IMR-90 (cell line): ENCODE measurements at regions not wholly inside any gene's neighbourhood (a gene's known extent, or its start where the extent isn't known, plus 50 kb on each side); places are given as distances from the start of the nearest gene placed in this dataset.

Experiments
- ATAC-seq: fragments of 200-7000 bp; cut with Tn5 transposase; 2 replicates; pipeline ENCODE4 v1.9.1; 2020; ENCODE audit warnings: low read depth, mild to moderate bottlenecking, moderate library complexity
- BruUV-seq: library from RNA; stranded (reverse); fragments of 400-500 nt; replicated peaks from 2 replicates; lab custom pipeline; 2021; lab: Mats Ljungman, UMichigan
- CTCF ChIA-PET: fragments of 300-600 bp; formaldehyde crosslinking; extraction: SDS; loops from one replicate; lab custom pipeline; 2021; ENCODE audit warnings: antibody characterized with exemption; lab: Yijun Ruan, JAX
- POLR2A ChIA-PET: fragments of 300-600 bp; sonication (Branson Sonifier 250); formaldehyde crosslinking; loops from one replicate; lab custom pipeline; 2022; ENCODE audit warnings: antibody characterized with exemption; ENCODE audit not compliant: unreplicated experiment; lab: Charles Lee
- DNase-seq: peaks from one replicate; pipeline ENCODE4 v3.0.0; 2013
- H2AFZ ChIP-seq: replicated peaks from 2 replicates; pipeline ENCODE3; 2013; ENCODE audit warnings: low read length, mild to moderate bottlenecking; ENCODE audit not compliant: poor library complexity
- H2AK5ac ChIP-seq: 2 replicates; pipeline ENCODE4 v1.6.1; 2013; ENCODE audit warnings: low read depth, low read length, inconsistent platforms
- H2AK9ac ChIP-seq: replicated peaks from 2 replicates; pipeline ENCODE3; 2013; ENCODE audit warnings: mild to moderate bottlenecking, low read depth, low read length, moderate library complexity; ENCODE audit not compliant: poor library complexity
- H2BK120ac ChIP-seq: 2 replicates; pipeline ENCODE4 v1.6.1; 2013; ENCODE audit warnings: low read depth, low read length, inconsistent platforms
- H2BK15ac ChIP-seq: 3 replicates; pipeline ENCODE4 v1.6.1; 2013; ENCODE audit warnings: low read depth, low read length, inconsistent platforms
- H2BK20ac ChIP-seq: 2 replicates; pipeline ENCODE4 v1.6.1; 2013; ENCODE audit warnings: low read depth, mild to moderate bottlenecking, inconsistent platforms, low read length, moderate library complexity
- H2BK5ac ChIP-seq: 2 replicates; pipeline ENCODE4 v1.6.1; 2013; ENCODE audit warnings: mild to moderate bottlenecking, low read depth, low read length, inconsistent platforms; ENCODE audit not compliant: poor library complexity, severe bottlenecking
- H3K14ac ChIP-seq: replicated peaks from 2 replicates; pipeline ENCODE4 v1.6.1; 2013; ENCODE audit warnings: low read depth, low read length, inconsistent platforms
- H3K18ac ChIP-seq: 2 replicates; pipeline ENCODE4 v1.6.1; 2013; ENCODE audit warnings: low read depth, low read length, control low read depth
- H3K23ac ChIP-seq: 2 replicates; pipeline ENCODE4 v1.6.1; 2013; ENCODE audit warnings: low read depth, low read length, inconsistent platforms
- H3K27ac ChIP-seq: 2 replicates; pipeline ENCODE4 v1.5.1; 2013; ENCODE audit warnings: mild to moderate bottlenecking, control low read depth, low read length; ENCODE audit not compliant: insufficient read depth
- H3K27me3 ChIP-seq: 2 replicates; pipeline ENCODE4 v1.6.1; 2013; ENCODE audit warnings: low read length; ENCODE audit not compliant: control insufficient read depth, insufficient read depth
- H3K36me3 ChIP-seq: 2 replicates; pipeline ENCODE4 v1.6.1; 2013; ENCODE audit warnings: low read length, mixed read lengths; ENCODE audit not compliant: control insufficient read depth, insufficient read depth
- H3K4ac ChIP-seq: 2 replicates; pipeline ENCODE4 v1.6.1; 2013; ENCODE audit warnings: low read depth, low read length, inconsistent platforms
- H3K4me1 ChIP-seq: 2 replicates; pipeline ENCODE4 v1.6.1; 2013; ENCODE audit warnings: low read length, mixed read lengths; ENCODE audit not compliant: control insufficient read depth, insufficient read depth
- H3K4me2 ChIP-seq: 2 replicates; pipeline ENCODE4 v1.6.1; 2013; ENCODE audit warnings: low read depth, mild to moderate bottlenecking, control low read depth, low read length, moderate library complexity
- H3K4me3 ChIP-seq: 2 replicates; pipeline ENCODE4 v1.5.1; 2013; ENCODE audit warnings: low read depth, mild to moderate bottlenecking, control low read depth, low read length, moderate library complexity; ENCODE audit not compliant: insufficient read depth
- H3K56ac ChIP-seq: 2 replicates; pipeline ENCODE4 v1.6.1; 2013; ENCODE audit warnings: low read length, inconsistent platforms; ENCODE audit not compliant: insufficient read depth; ENCODE audit errors: extremely low read depth
- H3K79me1 ChIP-seq, 2 experiments: 2 replicates each; pipeline ENCODE4 v1.6.1; 2013; ENCODE audit warnings: low read length in 2 of 2, inconsistent platforms in 1 of 2, low read depth in 1 of 2
- H3K9ac ChIP-seq: 2 replicates; pipeline ENCODE4 v1.6.1; 2013; ENCODE audit warnings: low read depth, low read length, control low read depth
- H3K9me1 ChIP-seq: 2 replicates; pipeline ENCODE4 v1.6.1; 2013; ENCODE audit warnings: low read length, inconsistent platforms; ENCODE audit not compliant: insufficient read depth
- H3K9me3 ChIP-seq: 2 replicates; pipeline ENCODE4 v1.6.1; 2013; ENCODE audit warnings: low read length; ENCODE audit not compliant: control insufficient read depth, insufficient read depth
- H4K20me1 ChIP-seq: 2 replicates; pipeline ENCODE4 v1.6.1; 2013; ENCODE audit warnings: low read length, inconsistent platforms; ENCODE audit not compliant: insufficient read depth
- H4K5ac ChIP-seq: 2 replicates; pipeline ENCODE4 v1.6.1; 2013; ENCODE audit warnings: mild to moderate bottlenecking, low read depth, low read length, control low read depth
- H4K8ac ChIP-seq, 2 experiments: 2 replicates each; pipeline ENCODE4 v1.6.1; 2013; ENCODE audit warnings: low read depth in 2 of 2, low read length in 2 of 2, control low read depth in 1 of 2, inconsistent platforms in 1 of 2
- H4K91ac ChIP-seq: 2 replicates; pipeline ENCODE4 v1.6.1; 2013; ENCODE audit warnings: low read depth, low read length, inconsistent platforms; ENCODE audit not compliant: insufficient read depth
- BHLHE40 ChIP-seq: fragments of 150-350 bp; IDR thresholded peaks from 2 replicates; pipeline ENCODE4 v1.6.1; 2016; ENCODE audit warnings: mild to moderate bottlenecking, low read depth, low read length
- CEBPB ChIP-seq: IDR thresholded peaks from 2 replicates; pipeline ENCODE4 v1.6.1; 2012; ENCODE audit warnings: low read depth, low read length, improper control_type of control experiment
- CHD1 ChIP-seq: IDR thresholded peaks from 2 replicates; pipeline ENCODE4 v1.6.1; 2012; ENCODE audit warnings: low read depth, low read length, improper control_type of control experiment
- FOS ChIP-seq: fragments of 150-350 bp; IDR thresholded peaks from 2 replicates; pipeline ENCODE4 v1.6.1; 2016; ENCODE audit warnings: low read depth, low read length
- MAFK ChIP-seq: IDR thresholded peaks from 2 replicates; pipeline ENCODE4 v1.6.1; 2012; ENCODE audit warnings: low read depth, low read length, improper control_type of control experiment
- MAZ ChIP-seq: IDR thresholded peaks from 2 replicates; pipeline ENCODE4 v1.6.1; 2012; ENCODE audit warnings: low read depth, mild to moderate bottlenecking, low read length, improper control_type of control experiment, moderate library complexity, borderline replicate concordance
- MXI1 ChIP-seq: IDR thresholded peaks from 2 replicates; pipeline ENCODE4 v1.6.1; 2012; ENCODE audit warnings: low read depth, mild to moderate bottlenecking, low read length, moderate library complexity, borderline replicate concordance
- NFE2L2 ChIP-seq: fragments of 150-350 bp; IDR thresholded peaks from 2 replicates; pipeline ENCODE4 v1.6.1; 2016; ENCODE audit warnings: low read depth, mild to moderate bottlenecking, low read length
- POLR2A ChIP-seq: IDR thresholded peaks from 2 replicates; pipeline ENCODE4 v1.6.1; 2012; ENCODE audit warnings: mild to moderate bottlenecking, low read depth, low read length
- RAD21 ChIP-seq: IDR thresholded peaks from 2 replicates; pipeline ENCODE4 v1.6.1; 2012; ENCODE audit warnings: low read length, improper control_type of control experiment
- RCOR1 ChIP-seq: IDR thresholded peaks from 2 replicates; pipeline ENCODE4 v1.6.1; 2012; ENCODE audit warnings: mild to moderate bottlenecking, low read length, improper control_type of control experiment; ENCODE audit not compliant: insufficient replicate concordance
- RFX5 ChIP-seq: IDR thresholded peaks from 2 replicates; pipeline ENCODE4 v1.8.0; 2012; ENCODE audit warnings: low read depth, mild to moderate bottlenecking, low read length, moderate library complexity
- SMC3 ChIP-seq: fragments of 150-350 bp; IDR thresholded peaks from 2 replicates; pipeline ENCODE4 v1.6.1; 2016; ENCODE audit warnings: low read depth, mild to moderate bottlenecking, antibody characterized with exemption, low read length, moderate library complexity
- WGBS, 2 experiments: methylation state at CpG; one replicate each; pipeline versions ENCODE4 v1.1.5 to v1.1.7; 2013; ENCODE audit warnings: missing lambda C conversion rate in 2 of 2; ENCODE audit not compliant: insufficient read length in 1 of 2; ENCODE audit errors: extremely low coverage in 2 of 2; 5-methylcytosine and 5-hydroxymethylcytosine counted together
- dilution Hi-C: fragments of 300-500 bp; cut with HindIII; formaldehyde crosslinking; loops from one replicate; pipeline ENCODE4 v1.14.3; 2018; ENCODE audit warnings: low sequenced_read_pairs; ENCODE audit not compliant: unreplicated experiment
- in situ Hi-C: fragments of 300-500 bp; cut with MboI; formaldehyde crosslinking; loops from 3 replicates; pipeline ENCODE4 v1.14.3; 2019; ENCODE audit warnings: low sequenced_read_pairs, inconsistent platforms, mixed read lengths
- intact Hi-C: fragments of 100-400 bp; cut with micrococcal nuclease; formaldehyde crosslinking; loops from 2 replicates; pipeline ENCODE4 v1.10.0; 2022
- TF ChIP-seq, protein P1 (sequence below): fragments of 150-350 bp; IDR thresholded peaks from 2 replicates; pipeline ENCODE4 v1.6.1; 2017; ENCODE audit warnings: mild to moderate bottlenecking, antibody characterized with exemption, low read length, low read depth
- TF ChIP-seq, protein P2 (sequence below): conservative IDR thresholded peaks from 2 replicates; pipeline ENCODE4 v1.5.1; 2012; ENCODE audit warnings: mild to moderate bottlenecking, low read depth, low read length, improper control_type of control experiment
- TF ChIP-seq, protein P3 (sequence below): fragments of 150-350 bp; IDR thresholded peaks from 2 replicates; pipeline ENCODE4 v1.6.1; 2016; ENCODE audit warnings: low read depth, mild to moderate bottlenecking, low read length, moderate library complexity, borderline replicate concordance

DNA sequence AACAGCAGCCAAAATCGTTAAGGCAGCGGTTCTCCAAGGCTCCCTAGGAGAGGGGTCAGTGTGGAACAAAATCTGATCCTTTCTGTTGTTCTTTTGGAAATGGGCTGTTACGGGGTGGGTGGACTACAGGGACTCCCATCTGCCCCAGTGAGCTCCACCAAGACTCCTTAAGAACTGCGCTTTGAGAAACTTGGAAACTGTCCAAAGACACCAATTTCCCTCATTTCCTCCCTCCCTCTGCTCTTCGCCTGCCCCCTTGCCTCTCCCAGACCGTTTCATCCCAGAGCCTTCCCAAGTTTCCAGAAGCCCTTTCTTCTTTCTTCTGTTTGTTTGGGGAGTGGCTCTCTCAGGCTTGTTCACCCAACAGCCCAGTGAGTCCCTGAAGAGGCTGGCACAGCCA is 205.4 kb downstream of the COPRS start:
- in situ Hi-C loops (no loop called here), intact Hi-C loops (no loop called here), dilution Hi-C loops (no loop called here)
- no peak overlapping the region for H3K18ac ChIP-seq
- ATAC-seq, result no peak
- no peak overlapping the region for H2BK15ac ChIP-seq
- H3K9me1 ChIP-seq, result peaks cover 3% of the 10 kb centered on the region; the same call in 1 of the 2 replicates
- CTCF ChIA-PET, result no interaction called here
- POLR2A ChIA-PET, result no interaction called here
- WGBS, 2 experiments, result 17% methylated on average over 1 of the region's 6 CpGs; no CpG with 5 or more reads in 1 of the 2 experiments
- H4K8ac ChIP-seq, result no peak overlapping the region
- H3K23ac ChIP-seq, result no peak overlapping the region
- H2BK5ac ChIP-seq, result no peak overlapping the region
- no peak overlapping the region for H3K4me3 ChIP-seq
- no peak overlapping the region for H2BK120ac ChIP-seq
- H3K4me1 ChIP-seq, result no peaks in the 10 kb centered on the region
- H3K9me3 ChIP-seq, result no peaks in the 10 kb centered on the region
- H2AK9ac ChIP-seq, result no peak overlapping the region
- no peak overlapping the region for H3K56ac ChIP-seq
- no peak overlapping the region for H3K9ac ChIP-seq
- TF ChIP-seq MAZ (no peak), SMC3 (no peak), FOS (no peak), BHLHE40 (no peak), CEBPB (no peak), RFX5 (no peak), RAD21 (no peak), MXI1 (no peak), RCOR1 (no peak), POLR2A (no peak), CHD1 (no peak), NFE2L2 (no peak), MAFK (no peak)
- TF ChIP-seq, protein P1, sequence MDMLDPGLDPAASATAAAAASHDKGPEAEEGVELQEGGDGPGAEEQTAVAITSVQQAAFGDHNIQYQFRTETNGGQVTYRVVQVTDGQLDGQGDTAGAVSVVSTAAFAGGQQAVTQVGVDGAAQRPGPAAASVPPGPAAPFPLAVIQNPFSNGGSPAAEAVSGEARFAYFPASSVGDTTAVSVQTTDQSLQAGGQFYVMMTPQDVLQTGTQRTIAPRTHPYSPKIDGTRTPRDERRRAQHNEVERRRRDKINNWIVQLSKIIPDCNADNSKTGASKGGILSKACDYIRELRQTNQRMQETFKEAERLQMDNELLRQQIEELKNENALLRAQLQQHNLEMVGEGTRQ, result no peak
- TF ChIP-seq, protein P2, sequence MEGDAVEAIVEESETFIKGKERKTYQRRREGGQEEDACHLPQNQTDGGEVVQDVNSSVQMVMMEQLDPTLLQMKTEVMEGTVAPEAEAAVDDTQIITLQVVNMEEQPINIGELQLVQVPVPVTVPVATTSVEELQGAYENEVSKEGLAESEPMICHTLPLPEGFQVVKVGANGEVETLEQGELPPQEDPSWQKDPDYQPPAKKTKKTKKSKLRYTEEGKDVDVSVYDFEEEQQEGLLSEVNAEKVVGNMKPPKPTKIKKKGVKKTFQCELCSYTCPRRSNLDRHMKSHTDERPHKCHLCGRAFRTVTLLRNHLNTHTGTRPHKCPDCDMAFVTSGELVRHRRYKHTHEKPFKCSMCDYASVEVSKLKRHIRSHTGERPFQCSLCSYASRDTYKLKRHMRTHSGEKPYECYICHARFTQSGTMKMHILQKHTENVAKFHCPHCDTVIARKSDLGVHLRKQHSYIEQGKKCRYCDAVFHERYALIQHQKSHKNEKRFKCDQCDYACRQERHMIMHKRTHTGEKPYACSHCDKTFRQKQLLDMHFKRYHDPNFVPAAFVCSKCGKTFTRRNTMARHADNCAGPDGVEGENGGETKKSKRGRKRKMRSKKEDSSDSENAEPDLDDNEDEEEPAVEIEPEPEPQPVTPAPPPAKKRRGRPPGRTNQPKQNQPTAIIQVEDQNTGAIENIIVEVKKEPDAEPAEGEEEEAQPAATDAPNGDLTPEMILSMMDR, result no peak
- TF ChIP-seq, protein P3, sequence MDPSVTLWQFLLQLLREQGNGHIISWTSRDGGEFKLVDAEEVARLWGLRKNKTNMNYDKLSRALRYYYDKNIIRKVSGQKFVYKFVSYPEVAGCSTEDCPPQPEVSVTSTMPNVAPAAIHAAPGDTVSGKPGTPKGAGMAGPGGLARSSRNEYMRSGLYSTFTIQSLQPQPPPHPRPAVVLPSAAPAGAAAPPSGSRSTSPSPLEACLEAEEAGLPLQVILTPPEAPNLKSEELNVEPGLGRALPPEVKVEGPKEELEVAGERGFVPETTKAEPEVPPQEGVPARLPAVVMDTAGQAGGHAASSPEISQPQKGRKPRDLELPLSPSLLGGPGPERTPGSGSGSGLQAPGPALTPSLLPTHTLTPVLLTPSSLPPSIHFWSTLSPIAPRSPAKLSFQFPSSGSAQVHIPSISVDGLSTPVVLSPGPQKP, result no peak
- no peaks in the 10 kb centered on the region for H3K36me3 ChIP-seq
- no peak overlapping the region for H3K14ac ChIP-seq
- BruUV-seq, result no TSS peak
- H3K4me2 ChIP-seq, result no peak overlapping the region
- H3K27ac ChIP-seq, result no peak overlapping the region
- peaks cover 2% of the 10 kb centered on the region; the same call in 1 of the 2 replicates for H3K27me3 ChIP-seq
- no peak overlapping the region for H2AFZ ChIP-seq
- H3K79me1 ChIP-seq, result no peaks in the 10 kb centered on the region
- H4K91ac ChIP-seq, result no peak overlapping the region
- no peak for DNase-seq
- H4K20me1 ChIP-seq, result no peaks in the 10 kb centered on the region
- no peak overlapping the region for H2AK5ac ChIP-seq
- H2BK20ac ChIP-seq, result no peak overlapping the region
- H4K5ac ChIP-seq, result no peak overlapping the region
- no peak overlapping the region for H3K4ac ChIP-seq
